ENCODE measurements at regions not wholly inside any gene's neighbourhood (a gene's known extent, or its start where the extent isn't known, plus 50 kb on each side); places are given as distances from the start of the nearest gene placed in this dataset.
"Not testable (repeated sequence)": the region's sequence is repeated elsewhere in the genome, so short reads cannot be mapped to it uniquely, and the experiment has no call there.

GRCh38 chr20:40889266-40889665 lies 139.4 kb upstream of the TOP1 start:
- TF ChIP-seq RAD21 (IDR thresholded peaks at IDR 0.05; ENCODE audit: low read depth); ZBTB33 (IDR thresholded peaks at IDR 0.05; ENCODE audit: extremely low read depth, insufficient replicate concordance, low read length); EZH2 (IDR thresholded peaks at IDR 0.05); CTCF (IDR thresholded peaks at IDR 0.05 in 2 of 3, conservative IDR thresholded peaks at IDR 0.05 in 1 of 3; ENCODE audit: borderline replicate concordance in 1 of 3, insufficient read depth in 1 of 3, low read depth in 2 of 3, low read length in 2 of 3); EGR1 (IDR thresholded peaks at IDR 0.05; ENCODE audit: low read depth); ELF1 (IDR thresholded peaks at IDR 0.05; ENCODE audit: borderline replicate concordance, low read depth); POLR2A (IDR thresholded peaks at IDR 0.05; ENCODE audit: borderline replicate concordance, extremely low read depth, insufficient read depth, insufficient read length); EZH2phosphoT487 (IDR thresholded peaks at IDR 0.05; ENCODE audit: borderline replicate concordance); SP1 (IDR thresholded peaks at IDR 0.05; ENCODE audit: low read depth); POLR2AphosphoS5 (IDR thresholded peaks at IDR 0.05; ENCODE audit: low read depth, low read length); YY1 (IDR thresholded peaks at IDR 0.05; ENCODE audit: extremely low read depth, insufficient replicate concordance, low read depth, low read length); REST (IDR thresholded peaks at IDR 0.05; ENCODE audit: low read depth): not testable (repeated sequence)
